ENCODE measurements at regions not wholly inside any gene's neighbourhood (a gene's known extent, or its start where the extent isn't known, plus 50 kb on each side); places are given as distances from the start of the nearest gene placed in this dataset.
A peak's percentile ranks its signal among the peaks of the same experiment; 100 is the strongest.

GRCh38 chr21:35229290-35229689 lies 180.2 kb upstream of the RUNX1 start:
- DNase-seq (ENCODE audit: low read depth) = no peak

- DNase-seq (ENCODE audit: low read depth) = no peak
Observed at GRCh38 chr21:35227786-35228185, 178.7 kb upstream of the RUNX1 start.

GRCh38 chr21:35226968-35227744 lies 178.1 kb upstream of the RUNX1 start:
- no peak for DNase-seq (ENCODE audit: low read depth)

GRCh38 chr21:35226328-35226727 lies 177.2 kb upstream of the RUNX1 start:
- DNase-seq (ENCODE audit: low read depth) = no peak

- DNase-seq (ENCODE audit: low read depth) = no peak
Observed at GRCh38 chr21:35225573-35225972, 176.5 kb upstream of the RUNX1 start.

- no peak for DNase-seq (ENCODE audit: low read depth)
Observed at GRCh38 chr21:35223480-35224156, 174.5 kb upstream of the RUNX1 start.

GRCh38 chr21:35222541-35222941 lies 173.4 kb upstream of the RUNX1 start:
- DNase-seq (ENCODE audit: low read depth) = no peak

GRCh38 chr21:35222021-35222420 lies 172.9 kb upstream of the RUNX1 start:
- no peak for DNase-seq (ENCODE audit: low read depth)

GRCh38 chr21:35220301-35220700 lies 171.2 kb upstream of the RUNX1 start:
- no peak for DNase-seq (ENCODE audit: low read depth)

GRCh38 chr21:35219719-35220118 lies 170.6 kb upstream of the RUNX1 start:
- DNase-seq (ENCODE audit: low read depth) = no peak

GRCh38 chr21:35219291-35219690 lies 170.2 kb upstream of the RUNX1 start:
- no peak for DNase-seq (ENCODE audit: low read depth)

- DNase-seq (ENCODE audit: low read depth) = peak; percentile 91
Observed at GRCh38 chr21:35217504-35218060, 168.5 kb upstream of the RUNX1 start.

- no peak for DNase-seq (ENCODE audit: low read depth)
Observed at GRCh38 chr21:35216996-35217395, 167.9 kb upstream of the RUNX1 start.

- DNase-seq (ENCODE audit: low read depth) = no peak
Observed at GRCh38 chr21:35215870-35216269, 166.8 kb upstream of the RUNX1 start.

GRCh38 chr21:35212393-35213127 lies 163.5 kb upstream of the RUNX1 start:
- DNase-seq (ENCODE audit: low read depth) = peak; percentile 85

GRCh38 chr21:35211782-35212181 lies 162.7 kb upstream of the RUNX1 start:
- no peak for DNase-seq (ENCODE audit: low read depth)

GRCh38 chr21:35210093-35210492 lies 161.0 kb upstream of the RUNX1 start:
- no peak for DNase-seq (ENCODE audit: low read depth)

- no peak for DNase-seq (ENCODE audit: low read depth)
Observed at GRCh38 chr21:35208810-35209517, 159.9 kb upstream of the RUNX1 start.

- no peak for DNase-seq (ENCODE audit: low read depth)
Observed at GRCh38 chr21:35208104-35208503, 159.0 kb upstream of the RUNX1 start.

GRCh38 chr21:35207322-35207721 lies 158.2 kb upstream of the RUNX1 start:
- DNase-seq (ENCODE audit: low read depth) = no peak

Data from Daoy (cell line).